HCT116 (cell line): ENCODE measurements at regions not wholly inside any gene's neighbourhood (a gene's known extent, or its start where the extent isn't known, plus 50 kb on each side); places are given as distances from the start of the nearest gene placed in this dataset.

Experiments used
- CTCF ChIP-seq, 3 experiments: fragments of 200-600 bp in 1 of 3; sonication (generic) in 1 of 3; IDR thresholded peaks in 2 of 3; conservative IDR thresholded peaks in 1 of 3; 2 replicates each; pipeline ENCODE4 v1.5.1; 2012 to 2017; ENCODE audit warnings: low read depth in 2 of 3, low read length in 2 of 3, antibody characterized with exemption in 1 of 3, borderline replicate concordance in 1 of 3, control low read depth in 1 of 3, mild to moderate bottlenecking in 1 of 3, mixed read lengths in 1 of 3, mixed run types in 1 of 3, moderate library complexity in 1 of 3; ENCODE audit not compliant: insufficient read depth in 1 of 3
- EZH2 ChIP-seq: fragments of 200-600 bp; sonication (generic); IDR thresholded peaks from 2 replicates; pipeline ENCODE4 v1.6.1; 2017; ENCODE audit warnings: antibody characterized with exemption, mixed run types
- RAD21 ChIP-seq: IDR thresholded peaks from 2 replicates; pipeline ENCODE4 v1.6.1; 2012; ENCODE audit warnings: low read depth, mild to moderate bottlenecking

GRCh38 chr11:42967653-42968052 lies 344.1 kb upstream of the API5 start:
- TF ChIP-seq RAD21 (no peak), CTCF (IDR thresholded peaks at IDR 0.05 in 2 of 3, conservative IDR thresholded peaks at IDR 0.05 in 1 of 3; ENCODE audit: borderline replicate concordance in 1 of 3, insufficient read depth in 1 of 3, low read depth in 2 of 3, low read length in 2 of 3) (no peak), EZH2 (no peak)
